CD4-positive, alpha-beta T cell treated with Interleukin-15 for 1 hour (primary cell): ENCODE measurements at regions not wholly inside any gene's neighbourhood (a gene's known extent, or its start where the extent isn't known, plus 50 kb on each side); places are given as distances from the start of the nearest gene placed in this dataset.

ENCODE experiments used
- DNase-seq: peaks from one replicate; pipeline ENCODE4 v3.0.0-alpha.2; 2020

DNA sequence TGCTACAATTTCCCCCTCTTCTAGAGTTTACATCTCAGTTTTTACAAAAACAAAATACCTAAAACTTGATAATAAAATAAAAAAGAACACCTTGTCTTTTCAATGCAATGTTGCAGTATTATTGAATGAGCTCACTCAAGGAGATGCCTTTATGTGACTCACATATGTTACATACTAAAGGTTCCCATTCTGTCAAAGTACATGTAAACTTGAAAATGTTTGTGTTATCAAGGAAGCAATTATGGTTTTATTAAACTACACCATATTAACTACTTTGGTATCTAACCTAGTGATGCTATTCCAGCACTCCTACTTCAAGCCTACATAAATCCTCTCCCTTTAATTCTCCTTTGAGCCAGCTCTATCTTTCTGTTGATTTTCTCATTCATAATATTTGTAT lies 658.3 kb downstream of the PTPRC start:
- DNase-seq: no peak

DNA sequence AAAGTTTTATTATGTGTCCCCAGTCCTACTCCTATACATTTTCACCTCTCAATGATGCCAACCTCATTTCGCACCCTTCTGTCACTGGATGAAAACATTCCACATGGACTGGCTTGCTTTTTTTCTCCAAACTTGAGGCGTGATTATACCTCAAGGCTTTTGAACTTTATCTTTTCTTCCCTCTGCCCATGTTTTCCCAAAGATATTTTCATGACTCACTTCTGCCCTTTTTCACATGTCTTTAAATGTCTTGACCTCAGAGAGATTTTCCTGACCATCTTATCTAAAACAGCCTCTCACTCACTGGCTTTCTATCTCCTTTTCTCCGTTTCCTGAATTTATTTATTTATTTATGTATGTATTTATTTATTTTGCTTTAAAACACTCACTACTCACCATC lies 659.0 kb downstream of the PTPRC start:
- no peak for DNase-seq

GRCh38 chr1:199298825-199299224 lies 660.0 kb downstream of the PTPRC start:
- no peak for DNase-seq

- no peak for DNase-seq
Measured at GRCh38 chr1:199301472-199302217, 662.8 kb downstream of the PTPRC start.

DNA sequence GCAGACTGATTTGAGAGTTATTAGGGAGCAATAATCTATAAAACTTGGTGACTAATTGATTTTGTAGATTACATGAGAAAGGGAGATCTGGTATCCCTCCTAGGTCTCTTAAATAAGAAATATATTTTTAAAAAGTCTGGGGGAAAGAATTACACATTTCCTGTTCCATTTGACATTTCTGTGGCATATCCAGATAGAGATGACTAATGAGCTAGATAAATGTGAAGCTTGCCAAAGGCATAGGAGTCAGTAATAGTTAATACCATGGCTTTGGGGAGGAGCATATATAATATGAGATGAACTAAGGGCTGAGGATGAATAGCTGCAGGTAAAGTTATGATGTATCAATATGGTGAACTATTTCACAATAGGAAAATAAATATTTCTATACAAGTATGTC lies 663.7 kb downstream of the PTPRC start:
- no peak for DNase-seq

DNA sequence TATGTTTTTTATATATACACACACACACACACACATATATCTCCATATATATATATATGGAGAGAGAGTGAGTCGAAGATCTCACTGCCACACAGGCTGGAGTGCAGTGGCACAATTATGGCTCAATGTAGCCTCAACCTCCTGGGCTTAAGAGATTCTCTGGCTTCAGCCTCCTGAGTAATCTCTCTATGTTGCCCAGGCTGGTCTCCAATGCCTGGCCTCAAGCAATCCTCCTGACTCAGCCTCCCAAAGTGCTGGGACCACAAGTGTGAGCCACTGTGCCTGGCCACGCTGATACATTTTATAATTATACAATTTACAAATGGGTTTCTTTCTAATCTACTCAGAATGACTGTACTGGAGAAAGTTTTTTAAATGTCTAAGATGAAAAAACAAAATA lies 664.2 kb downstream of the PTPRC start:
- no peak for DNase-seq

DNA sequence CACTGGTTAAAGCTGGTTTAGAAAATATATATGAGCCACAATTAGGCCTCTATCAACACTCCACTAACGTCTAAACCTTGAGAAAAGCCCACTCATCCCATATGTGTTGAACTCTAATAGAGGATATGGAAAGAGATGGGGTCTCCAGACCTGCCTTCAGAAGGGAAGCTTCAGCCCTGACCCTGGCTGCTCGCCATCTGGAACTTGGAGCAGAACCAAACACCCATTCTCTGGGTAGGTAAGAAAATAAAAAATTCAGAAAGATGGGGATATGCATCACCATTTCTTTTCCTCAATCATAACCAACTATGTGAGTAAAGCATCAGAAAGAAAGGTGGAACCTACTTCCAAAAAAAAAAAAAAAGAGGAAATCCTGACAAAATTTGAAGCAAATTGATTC lies 666.2 kb downstream of the PTPRC start:
- no peak for DNase-seq

- DNase-seq: no peak
Measured at GRCh38 chr1:199307496-199308264, 668.8 kb downstream of the PTPRC start.

DNA sequence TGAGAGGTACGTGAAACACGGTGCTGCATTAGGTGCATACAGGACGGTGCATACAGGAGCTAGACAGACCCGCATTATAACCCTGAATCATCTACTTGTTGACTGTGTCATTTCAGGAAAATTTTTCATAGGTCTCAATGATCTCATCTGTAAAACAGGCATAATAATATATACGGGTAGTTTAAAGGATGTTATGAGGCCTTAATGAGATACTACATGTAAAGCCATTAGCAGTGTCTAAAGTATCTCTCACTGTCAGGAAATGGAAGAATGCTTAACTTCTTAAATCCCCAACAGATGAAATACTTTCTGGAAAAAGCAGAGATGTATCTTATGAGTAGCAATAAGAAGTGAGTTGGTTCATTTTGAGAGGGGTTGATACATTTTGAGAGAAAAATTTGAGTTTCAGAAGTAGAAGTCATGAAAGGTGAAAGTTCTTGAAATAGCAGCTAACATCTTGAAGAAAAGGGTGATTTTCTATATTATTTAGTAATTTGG lies 669.6 kb downstream of the PTPRC start:
- no peak for DNase-seq

DNA sequence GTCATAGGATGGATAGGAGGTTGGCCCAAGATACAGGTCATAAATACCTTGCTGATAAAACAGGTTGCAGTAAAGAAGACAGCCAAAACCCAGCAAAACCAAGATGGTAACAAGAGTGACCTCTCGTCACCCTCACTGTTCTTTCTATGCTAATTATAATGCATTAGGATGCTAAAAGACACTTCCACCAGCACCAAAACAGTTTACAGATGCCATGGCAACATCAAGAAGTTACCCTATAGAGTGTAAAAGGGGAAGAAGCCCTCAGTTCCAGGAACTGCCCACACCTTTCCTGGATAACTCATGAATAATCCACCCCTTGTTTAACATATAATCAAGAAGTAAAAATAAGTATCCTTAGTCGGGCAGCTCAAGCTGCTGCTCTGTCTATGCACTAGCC lies 671.9 kb downstream of the PTPRC start:
- no peak for DNase-seq

GRCh38 chr1:199311478-199312262 lies 672.8 kb downstream of the PTPRC start:
- DNase-seq: no peak

- DNase-seq: no peak
Measured at GRCh38 chr1:199312626-199313025, 673.8 kb downstream of the PTPRC start.

GRCh38 chr1:199313444-199313843 lies 674.6 kb downstream of the PTPRC start:
- DNase-seq: no peak

- DNase-seq: no peak
Measured at GRCh38 chr1:199319341-199319740, 680.5 kb downstream of the PTPRC start.

GRCh38 chr1:199322278-199322677 lies 683.4 kb downstream of the PTPRC start:
- DNase-seq: no peak

DNA sequence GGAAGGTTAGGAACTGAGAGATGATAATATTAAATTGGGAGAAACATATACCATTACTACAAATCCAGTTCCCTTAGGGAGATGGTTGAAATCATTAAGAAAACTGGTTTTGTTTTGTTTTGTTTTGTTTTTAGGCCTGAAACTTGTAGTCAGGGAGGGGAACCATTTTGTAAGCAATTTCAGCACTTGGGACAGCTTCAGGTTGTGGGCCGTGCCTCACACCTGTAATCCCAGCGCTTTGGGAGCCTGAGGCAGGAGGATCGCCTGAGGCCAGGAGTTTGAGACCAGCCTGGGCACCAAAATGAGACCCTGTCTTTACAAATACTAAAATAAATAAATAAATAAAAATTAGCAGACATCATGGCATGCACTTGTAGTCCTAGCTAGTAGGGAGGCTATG lies 694.3 kb upstream of the NR5A2 start:
- DNase-seq: no peak

- no peak for DNase-seq
Measured at GRCh38 chr1:199335496-199335895, 692.0 kb upstream of the NR5A2 start.

DNA sequence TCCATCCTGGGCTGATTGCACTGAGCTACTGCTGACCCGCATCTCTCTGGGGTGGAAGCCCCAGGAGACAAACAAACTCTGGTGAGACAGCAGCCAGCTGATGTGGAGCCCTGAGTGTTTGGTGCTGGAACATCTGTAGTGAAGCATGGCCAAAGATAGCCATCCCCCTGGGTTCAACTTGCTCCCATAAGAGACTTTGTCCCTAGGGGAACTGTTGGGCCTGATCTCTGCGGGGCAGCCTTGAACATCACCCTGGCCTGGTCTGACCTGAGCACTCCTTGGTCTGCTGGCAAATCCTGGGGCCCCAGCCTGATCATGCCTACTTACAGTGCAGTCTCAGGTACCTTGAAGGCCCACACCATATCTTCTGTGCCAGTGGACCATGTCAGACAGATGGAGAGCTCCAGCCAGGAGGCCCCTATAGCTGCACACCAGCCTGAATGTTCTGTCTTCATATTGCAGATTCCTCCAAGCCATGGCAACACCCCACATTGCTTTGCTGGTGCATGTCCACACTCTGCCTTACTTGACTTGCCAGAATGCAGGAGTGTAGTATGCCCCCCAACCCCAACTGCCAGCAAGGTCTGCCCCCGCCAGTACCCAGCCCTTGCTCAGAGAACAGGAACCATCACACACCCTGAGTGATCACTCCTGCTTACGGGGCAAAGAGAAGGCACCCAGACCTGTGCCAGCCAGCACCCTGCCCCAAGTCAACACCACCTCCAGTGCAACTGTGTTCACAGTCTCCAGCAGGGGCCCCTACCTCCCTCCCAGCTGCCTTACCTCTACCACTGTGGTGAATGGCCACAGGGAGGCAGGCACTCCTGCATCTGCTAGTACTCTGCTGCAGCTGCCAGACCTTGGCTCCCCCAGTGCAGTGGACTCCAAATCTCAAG lies 690.5 kb upstream of the NR5A2 start:
- DNase-seq: no peak

DNA sequence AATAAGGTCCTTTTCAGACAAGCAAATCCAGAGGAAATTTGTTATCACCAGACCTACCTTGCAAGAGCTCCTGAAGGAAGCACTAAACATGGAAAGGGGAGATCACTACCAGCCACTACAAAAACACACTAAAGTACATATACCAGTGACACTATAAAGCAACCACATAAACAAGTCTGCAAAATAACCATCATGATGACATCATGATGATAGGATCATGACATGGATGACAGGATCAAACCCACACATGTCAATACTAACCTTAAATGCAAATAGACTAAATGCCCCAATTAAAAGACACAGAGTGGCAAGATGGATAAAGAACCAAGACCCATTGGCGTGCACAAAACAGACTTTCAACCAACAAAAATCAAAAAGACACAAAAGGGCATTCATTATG lies 688.8 kb upstream of the NR5A2 start:
- DNase-seq: no peak

DNA sequence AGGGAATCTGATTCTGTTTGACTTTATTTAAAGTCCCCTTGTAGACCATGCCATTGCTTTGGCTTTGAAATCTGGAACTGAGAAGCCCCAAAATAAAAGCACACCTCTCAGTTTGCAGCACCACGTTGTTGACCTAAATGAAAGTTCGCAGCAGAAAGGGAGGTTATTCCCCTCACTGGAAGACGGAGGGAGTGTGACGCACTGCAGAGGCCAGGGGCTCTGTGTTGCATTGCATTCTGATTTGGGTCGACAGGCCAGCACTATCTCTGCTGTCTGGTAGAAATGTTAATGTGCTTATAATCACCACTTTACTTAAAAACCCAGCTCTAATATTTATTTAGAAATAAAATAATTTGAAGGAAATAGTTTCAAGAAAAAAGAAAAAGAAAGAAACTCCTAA lies 675.2 kb upstream of the NR5A2 start:
- no peak for DNase-seq

- no peak for DNase-seq
Measured at GRCh38 chr1:199353906-199354305, 673.6 kb upstream of the NR5A2 start.

GRCh38 chr1:199356561-199356960 lies 670.9 kb upstream of the NR5A2 start:
- DNase-seq: no peak

GRCh38 chr1:199357599-199357998 lies 669.9 kb upstream of the NR5A2 start:
- DNase-seq: no peak
